ENCODE measurements at regions not wholly inside any gene's neighbourhood (a gene's known extent, or its start where the extent isn't known, plus 50 kb on each side); places are given as distances from the start of the nearest gene placed in this dataset.

DNA sequence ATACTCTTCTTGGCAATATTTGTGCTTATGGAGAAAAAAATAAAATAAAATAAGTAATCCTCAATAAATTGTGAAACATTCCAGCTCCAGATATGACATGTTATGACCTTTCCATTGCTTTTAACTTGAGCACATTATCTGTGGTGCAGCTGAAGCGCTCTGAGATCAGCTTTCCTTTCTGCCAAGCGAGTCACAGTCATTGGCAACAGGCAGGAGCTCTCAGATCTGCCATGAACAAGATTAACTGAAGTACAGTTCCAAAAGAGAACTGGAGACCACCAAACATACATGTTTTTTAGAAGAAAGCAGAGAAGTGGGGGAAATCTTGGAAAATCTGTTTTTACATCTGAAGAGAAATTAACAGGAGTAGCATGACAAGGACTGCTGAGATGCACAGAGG, 89.2 kb upstream of the DSCAM start:
- Histone ChIP-seq H3K4me1 (no peaks in the 10 kb centered on the region), H3K27me3 (no peaks in the 10 kb centered on the region), H3K36me3 (no peaks in the 10 kb centered on the region), H3K4me3 (no peak overlapping the region), H3K9me3 (no peaks in the 10 kb centered on the region), H3K27ac (no peak overlapping the region)
- TF ChIP-seq, protein P1, sequence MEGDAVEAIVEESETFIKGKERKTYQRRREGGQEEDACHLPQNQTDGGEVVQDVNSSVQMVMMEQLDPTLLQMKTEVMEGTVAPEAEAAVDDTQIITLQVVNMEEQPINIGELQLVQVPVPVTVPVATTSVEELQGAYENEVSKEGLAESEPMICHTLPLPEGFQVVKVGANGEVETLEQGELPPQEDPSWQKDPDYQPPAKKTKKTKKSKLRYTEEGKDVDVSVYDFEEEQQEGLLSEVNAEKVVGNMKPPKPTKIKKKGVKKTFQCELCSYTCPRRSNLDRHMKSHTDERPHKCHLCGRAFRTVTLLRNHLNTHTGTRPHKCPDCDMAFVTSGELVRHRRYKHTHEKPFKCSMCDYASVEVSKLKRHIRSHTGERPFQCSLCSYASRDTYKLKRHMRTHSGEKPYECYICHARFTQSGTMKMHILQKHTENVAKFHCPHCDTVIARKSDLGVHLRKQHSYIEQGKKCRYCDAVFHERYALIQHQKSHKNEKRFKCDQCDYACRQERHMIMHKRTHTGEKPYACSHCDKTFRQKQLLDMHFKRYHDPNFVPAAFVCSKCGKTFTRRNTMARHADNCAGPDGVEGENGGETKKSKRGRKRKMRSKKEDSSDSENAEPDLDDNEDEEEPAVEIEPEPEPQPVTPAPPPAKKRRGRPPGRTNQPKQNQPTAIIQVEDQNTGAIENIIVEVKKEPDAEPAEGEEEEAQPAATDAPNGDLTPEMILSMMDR (IDR thresholded peaks at IDR 0.05), result no peak
- intact Hi-C loops (cut with DNase I; ENCODE audit: low total_unique reads), result no loop called here
- no peak for DNase-seq

DNA sequence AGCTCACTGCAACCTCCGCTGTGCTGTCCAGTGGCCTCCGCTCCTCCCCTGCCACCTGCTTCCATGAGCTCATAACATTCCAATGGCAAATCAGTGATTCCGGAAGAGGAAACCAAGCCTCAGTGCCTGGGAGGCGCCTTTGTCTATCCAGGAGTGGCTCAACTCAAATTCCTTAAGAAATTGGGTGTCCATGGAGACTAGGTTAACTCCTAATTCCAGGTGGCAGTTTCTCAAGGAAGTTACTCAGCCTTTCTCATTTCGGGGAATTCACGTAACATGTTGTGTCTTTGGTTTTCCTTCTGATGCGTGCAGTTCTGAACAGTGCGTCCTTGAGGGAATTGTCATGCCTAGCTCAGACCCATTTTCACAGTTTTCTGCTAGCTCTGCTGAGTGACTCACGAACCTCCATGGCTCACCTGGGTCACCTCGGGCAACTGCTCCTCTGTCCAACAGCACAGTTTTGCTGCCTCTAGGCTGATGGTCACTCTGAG, 89.9 kb upstream of the DSCAM start:
- Histone ChIP-seq H3K36me3 (no peaks in the 10 kb centered on the region), H3K9me3 (no peaks in the 10 kb centered on the region), H3K4me1 (no peaks in the 10 kb centered on the region), H3K27me3 (no peaks in the 10 kb centered on the region), H3K4me3 (no peak overlapping the region), H3K27ac (no peak overlapping the region)
- intact Hi-C loops (cut with DNase I; ENCODE audit: low total_unique reads), result no loop called here
- no peak for DNase-seq
- TF ChIP-seq, protein P1 (IDR thresholded peaks at IDR 0.05), result no peak

DNA sequence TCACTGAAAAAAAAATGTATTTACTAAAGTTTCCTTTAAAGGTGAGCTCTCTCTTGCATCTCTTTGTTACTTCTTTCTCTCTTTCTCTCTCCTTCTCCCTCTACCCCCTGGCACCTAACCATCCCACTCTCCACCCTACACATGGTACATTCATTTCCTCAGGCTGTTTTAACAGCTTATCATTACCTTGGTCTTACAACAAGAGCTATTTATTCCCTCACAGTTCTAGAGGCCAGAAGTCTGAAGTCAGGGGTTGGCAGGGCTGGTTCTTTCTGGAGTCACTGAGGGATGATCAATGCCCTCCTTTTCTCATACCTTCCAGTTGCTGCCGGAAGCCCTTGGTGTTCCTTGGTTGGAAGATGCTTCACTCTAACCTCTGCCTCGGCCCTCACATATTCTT, 91.1 kb upstream of the DSCAM start:
- Histone ChIP-seq H3K9me3 (no peaks in the 10 kb centered on the region), H3K4me1 (no peaks in the 10 kb centered on the region), H3K4me3 (no peak overlapping the region), H3K27ac (no peak overlapping the region), H3K36me3 (no peaks in the 10 kb centered on the region), H3K27me3 (no peaks in the 10 kb centered on the region)
- DNase-seq, result no peak
- intact Hi-C loops (cut with DNase I; ENCODE audit: low total_unique reads), result no loop called here
- TF ChIP-seq, protein P1 (IDR thresholded peaks at IDR 0.05), result no peak

DNA sequence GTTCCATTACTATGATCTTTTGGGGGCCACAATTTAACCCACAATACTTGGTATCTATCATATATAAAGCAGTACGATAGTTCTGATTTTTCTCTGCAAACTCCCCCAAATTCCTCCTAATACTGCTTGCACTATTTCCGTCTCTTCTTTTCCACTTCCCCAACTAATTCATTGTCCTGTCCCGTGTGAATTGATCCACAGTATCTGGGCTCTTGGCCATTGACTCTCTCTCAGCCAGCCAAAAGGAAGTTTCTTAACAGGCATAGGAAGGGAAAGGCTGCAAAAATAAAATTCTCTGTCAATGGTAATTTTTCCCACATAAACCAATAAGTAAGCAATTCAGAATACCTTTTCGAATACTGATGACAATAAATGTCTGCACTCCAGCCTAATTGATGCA, 91.7 kb upstream of the DSCAM start:
- Histone ChIP-seq H3K27ac (no peak overlapping the region), H3K36me3 (no peaks in the 10 kb centered on the region), H3K4me1 (no peaks in the 10 kb centered on the region), H3K27me3 (no peaks in the 10 kb centered on the region), H3K4me3 (no peak overlapping the region), H3K9me3 (no peaks in the 10 kb centered on the region)
- intact Hi-C loops (cut with DNase I; ENCODE audit: low total_unique reads), result no loop called here
- TF ChIP-seq, protein P1 (IDR thresholded peaks at IDR 0.05), result no peak
- no peak for DNase-seq

DNA sequence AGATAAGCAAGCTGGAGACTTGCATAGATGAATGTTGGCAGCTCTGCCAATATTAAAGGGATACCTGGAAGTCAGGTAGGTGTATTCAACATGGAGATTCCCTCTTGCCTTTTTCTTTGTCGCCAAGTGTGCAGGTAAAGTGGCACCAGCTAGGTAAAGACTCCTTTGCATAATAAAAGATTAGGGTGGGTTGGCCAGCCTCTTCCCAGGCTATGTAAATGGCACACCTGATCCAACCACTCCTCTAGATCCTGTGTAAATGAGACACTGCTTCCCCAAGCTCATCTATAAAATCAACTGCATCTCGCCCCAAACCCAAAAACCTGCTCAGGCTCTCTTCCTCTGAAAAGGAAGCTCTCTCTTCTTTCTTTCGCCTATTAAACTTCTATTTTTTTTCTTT, 100.8 kb upstream of the DSCAM start:
- Histone ChIP-seq H3K36me3 (no peaks in the 10 kb centered on the region), H3K27me3 (no peaks in the 10 kb centered on the region), H3K4me1 (no peaks in the 10 kb centered on the region), H3K4me3 (no peak overlapping the region), H3K27ac (no peak overlapping the region), H3K9me3 (no peaks in the 10 kb centered on the region)
- no peak for DNase-seq
- TF ChIP-seq, protein P1 (IDR thresholded peaks at IDR 0.05), result no peak
- intact Hi-C loops (cut with DNase I; ENCODE audit: low total_unique reads), result no loop called here

DNA sequence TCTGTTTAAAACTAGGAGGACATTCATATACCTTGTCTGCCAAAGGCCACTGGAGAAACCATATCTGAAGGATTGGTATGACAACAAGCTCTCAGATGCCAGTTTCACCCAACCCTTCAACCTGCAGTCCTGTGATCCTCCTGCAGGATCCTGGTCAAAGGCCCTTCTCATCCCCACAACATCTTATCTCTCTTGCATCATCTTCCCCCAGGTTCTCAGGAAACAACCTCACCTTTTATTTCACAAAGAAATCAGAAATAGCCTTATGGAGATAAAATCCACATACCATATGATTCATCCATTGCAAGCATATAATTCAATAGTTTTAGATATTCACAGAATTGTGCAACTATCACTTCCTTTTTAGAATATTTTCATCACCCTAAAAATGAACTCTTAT, 104.0 kb upstream of the DSCAM start:
- Histone ChIP-seq H3K27ac (no peak overlapping the region), H3K4me3 (no peak overlapping the region), H3K9me3 (no peaks in the 10 kb centered on the region), H3K36me3 (no peaks in the 10 kb centered on the region), H3K27me3 (no peaks in the 10 kb centered on the region), H3K4me1 (no peaks in the 10 kb centered on the region)
- TF ChIP-seq, protein P1 (IDR thresholded peaks at IDR 0.05), result no peak
- intact Hi-C loops (cut with DNase I; ENCODE audit: low total_unique reads), result no loop called here
- DNase-seq, result no peak
